Calu3 (cell line): ENCODE measurements at regions not wholly inside any gene's neighbourhood (a gene's known extent, or its start where the extent isn't known, plus 50 kb on each side); places are given as distances from the start of the nearest gene placed in this dataset.
A peak's percentile ranks its signal among the peaks of the same experiment; 100 is the strongest.

Source experiments
- BruUV-seq: library from RNA; stranded (reverse); fragments of 400-500 nt; replicated peaks from 2 replicates; lab custom pipeline; 2021; lab: Mats Ljungman, UMichigan
- CTCF ChIA-PET: fragments of 300-600 bp; sonication (Branson Sonifier 250); formaldehyde crosslinking; loops from one replicate; lab custom pipeline; 2022; ENCODE audit warnings: antibody characterized with exemption; lab: Charles Lee
- DNase-seq: peaks from one replicate; pipeline ENCODE4 v3.0.0; 2022
- H3K27ac Mint-ChIP-seq: one replicate; pipeline ENCODE4 v1.8.0; 2022; ENCODE audit warnings: mixed read lengths; ENCODE audit not compliant: unreplicated experiment
- H3K27me3 Mint-ChIP-seq: one replicate; pipeline ENCODE4 v1.8.0; 2022; ENCODE audit warnings: mixed read lengths; ENCODE audit not compliant: unreplicated experiment
- H3K36me3 Mint-ChIP-seq: one replicate; pipeline ENCODE4 v1.8.0; 2022; ENCODE audit warnings: mild to moderate bottlenecking, moderate library complexity, mixed read lengths; ENCODE audit not compliant: insufficient read depth, unreplicated experiment
- H3K4me1 Mint-ChIP-seq: one replicate; pipeline ENCODE4 v1.8.0; 2022; ENCODE audit warnings: mild to moderate bottlenecking, low read depth, mixed read lengths; ENCODE audit not compliant: unreplicated experiment
- H3K4me3 Mint-ChIP-seq: one replicate; pipeline ENCODE4 v1.8.0; 2022; ENCODE audit warnings: mild to moderate bottlenecking, low read depth, moderate library complexity, mixed read lengths; ENCODE audit not compliant: unreplicated experiment
- H3K9me3 Mint-ChIP-seq: one replicate; pipeline ENCODE4 v1.8.0; 2022; ENCODE audit warnings: low read depth, mixed read lengths; ENCODE audit not compliant: unreplicated experiment
- intact Hi-C: fragments of 100-400 bp; cut with micrococcal nuclease; formaldehyde crosslinking; loops from one replicate; pipeline ENCODE4 v1.10.0; 2022; ENCODE audit not compliant: unreplicated experiment
- TF ChIP-seq, protein P1 (sequence below): fragments of 200-600 bp; IDR thresholded peaks from one replicate; pipeline ENCODE4 v1.8.0; 2022; ENCODE audit warnings: antibody characterized with exemption; ENCODE audit not compliant: unreplicated experiment

DNA sequence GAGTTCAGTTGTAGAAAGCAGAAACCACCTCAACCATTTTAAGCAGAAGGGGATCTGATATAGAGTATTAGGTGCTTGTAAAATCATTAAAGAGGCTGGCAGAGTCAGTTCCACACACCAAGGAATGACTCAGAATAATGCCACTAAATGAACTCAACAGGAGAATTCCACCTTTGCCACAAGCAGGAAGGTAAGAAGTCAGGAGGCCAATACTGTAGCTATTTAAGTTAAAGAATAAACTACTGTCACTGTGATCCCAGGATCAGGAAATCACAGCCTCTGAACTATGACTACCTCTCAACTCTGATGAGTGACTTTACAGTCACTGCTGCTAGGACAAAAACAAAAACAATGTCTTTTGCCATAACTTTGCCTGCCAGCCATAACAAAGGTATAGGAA is 52.5 kb upstream of the PRMT6 start:
- intact Hi-C loops = no loop called here
- Mint-ChIP-seq H3K9me3 (no peaks in the 10 kb centered on the region), H3K36me3 (no peaks in the 10 kb centered on the region), H3K27me3 (no peaks in the 10 kb centered on the region), H3K27ac (no peak overlapping the region), H3K4me3 (no peak overlapping the region), H3K4me1 (no peaks in the 10 kb centered on the region)
- no TSS peak for BruUV-seq
- DNase-seq = peak; percentile 3
- CTCF ChIA-PET = no interaction called here
- TF ChIP-seq, protein P1, sequence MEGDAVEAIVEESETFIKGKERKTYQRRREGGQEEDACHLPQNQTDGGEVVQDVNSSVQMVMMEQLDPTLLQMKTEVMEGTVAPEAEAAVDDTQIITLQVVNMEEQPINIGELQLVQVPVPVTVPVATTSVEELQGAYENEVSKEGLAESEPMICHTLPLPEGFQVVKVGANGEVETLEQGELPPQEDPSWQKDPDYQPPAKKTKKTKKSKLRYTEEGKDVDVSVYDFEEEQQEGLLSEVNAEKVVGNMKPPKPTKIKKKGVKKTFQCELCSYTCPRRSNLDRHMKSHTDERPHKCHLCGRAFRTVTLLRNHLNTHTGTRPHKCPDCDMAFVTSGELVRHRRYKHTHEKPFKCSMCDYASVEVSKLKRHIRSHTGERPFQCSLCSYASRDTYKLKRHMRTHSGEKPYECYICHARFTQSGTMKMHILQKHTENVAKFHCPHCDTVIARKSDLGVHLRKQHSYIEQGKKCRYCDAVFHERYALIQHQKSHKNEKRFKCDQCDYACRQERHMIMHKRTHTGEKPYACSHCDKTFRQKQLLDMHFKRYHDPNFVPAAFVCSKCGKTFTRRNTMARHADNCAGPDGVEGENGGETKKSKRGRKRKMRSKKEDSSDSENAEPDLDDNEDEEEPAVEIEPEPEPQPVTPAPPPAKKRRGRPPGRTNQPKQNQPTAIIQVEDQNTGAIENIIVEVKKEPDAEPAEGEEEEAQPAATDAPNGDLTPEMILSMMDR = no peak

DNA sequence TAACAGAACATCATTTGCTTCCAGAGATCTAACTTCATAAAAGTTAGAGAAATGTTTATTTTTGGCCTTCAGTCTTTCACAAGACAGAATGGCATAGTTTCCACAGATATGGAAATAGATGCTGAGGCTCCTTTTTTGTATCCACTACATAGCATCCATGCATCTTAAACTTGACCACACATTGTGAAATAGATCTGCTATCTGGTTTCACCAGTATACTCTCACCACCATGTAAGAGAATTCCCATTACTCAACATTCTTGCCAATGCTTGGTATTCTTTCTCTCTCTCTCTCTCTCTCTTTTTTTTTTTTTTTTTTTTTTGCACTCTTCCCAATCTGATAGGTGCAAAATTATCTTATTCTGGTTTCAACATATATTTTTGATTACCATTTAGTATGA is 52.1 kb upstream of the PRMT6 start:
- CTCF ChIA-PET = no interaction called here
- Mint-ChIP-seq H3K4me1 (no peaks in the 10 kb centered on the region), H3K9me3 (no peaks in the 10 kb centered on the region), H3K27me3 (no peaks in the 10 kb centered on the region), H3K36me3 (no peaks in the 10 kb centered on the region), H3K4me3 (no peak overlapping the region), H3K27ac (no peak overlapping the region)
- intact Hi-C loops = no loop called here
- DNase-seq = no peak
- TF ChIP-seq, protein P1 = no peak
- BruUV-seq = no TSS peak
